Neural crest cell (in vitro differentiated cells): ENCODE measurements at regions not wholly inside any gene's neighbourhood (a gene's known extent, or its start where the extent isn't known, plus 50 kb on each side); places are given as distances from the start of the nearest gene placed in this dataset.

Experiments used
- DNase-seq: peaks from one replicate; pipeline ENCODE4 v3.0.0; 2021; ENCODE audit warnings: low read depth, mixed read lengths, low spot score
- H3K27ac Mint-ChIP-seq: one replicate; pipeline ENCODE4 v1.8.0; 2021; ENCODE audit warnings: mild to moderate bottlenecking, mixed read lengths; ENCODE audit not compliant: unreplicated experiment
- H3K27me3 Mint-ChIP-seq: 2 replicates; pipeline ENCODE4 v1.8.0; 2021; ENCODE audit warnings: low read depth, mild to moderate bottlenecking, mixed read lengths
- H3K36me3 Mint-ChIP-seq: 2 replicates; pipeline ENCODE4 v1.8.0; 2021; ENCODE audit warnings: low read depth, mild to moderate bottlenecking, mixed read lengths
- H3K4me1 Mint-ChIP-seq: 2 replicates; pipeline ENCODE4 v1.8.0; 2021; ENCODE audit warnings: mixed read lengths
- H3K4me3 Mint-ChIP-seq: one replicate; pipeline ENCODE4 v1.8.0; 2021; ENCODE audit warnings: mild to moderate bottlenecking, mixed read lengths
- H3K9me3 Mint-ChIP-seq: 2 replicates; pipeline ENCODE4 v1.8.0; 2021; ENCODE audit warnings: mixed read lengths
- CTCF ChIP-seq: fragments of 200-600 bp; sonication (generic); conservative IDR thresholded peaks from 2 replicates; pipeline ENCODE4 v1.5.0; 2021; ENCODE audit warnings: antibody characterized with exemption, mild to moderate bottlenecking

GRCh38 chr16:81166417-81167300 lies 70.5 kb upstream of the GCSH start:
- no peaks in the 10 kb centered on the region for H3K4me1 Mint-ChIP-seq
- H3K27ac Mint-ChIP-seq, result no peak overlapping the region
- no peak for TF ChIP-seq CTCF
- H3K4me3 Mint-ChIP-seq, result no peak overlapping the region
- no peaks in the 10 kb centered on the region for H3K27me3 Mint-ChIP-seq
- no peaks in the 10 kb centered on the region for H3K36me3 Mint-ChIP-seq
- no peaks in the 10 kb centered on the region for H3K9me3 Mint-ChIP-seq
- no peak for DNase-seq

- H3K9me3 Mint-ChIP-seq, result no peaks in the 10 kb centered on the region
- H3K27ac Mint-ChIP-seq, result no peak overlapping the region
- no peak for TF ChIP-seq CTCF
- no peaks in the 10 kb centered on the region for H3K27me3 Mint-ChIP-seq
- DNase-seq, result no peak
- no peaks in the 10 kb centered on the region for H3K36me3 Mint-ChIP-seq
- no peaks in the 10 kb centered on the region for H3K4me1 Mint-ChIP-seq
- no peak overlapping the region for H3K4me3 Mint-ChIP-seq
These were observed 69.4 kb upstream of the GCSH start for GRCh38 chr16:81165411-81166097.

GRCh38 chr16:81164958-81165357 lies 68.8 kb upstream of the GCSH start:
- no peaks in the 10 kb centered on the region for H3K27me3 Mint-ChIP-seq
- TF ChIP-seq CTCF, result no peak
- no peaks in the 10 kb centered on the region for H3K9me3 Mint-ChIP-seq
- no peak overlapping the region for H3K27ac Mint-ChIP-seq
- DNase-seq, result no peak
- H3K4me3 Mint-ChIP-seq, result no peak overlapping the region
- no peaks in the 10 kb centered on the region for H3K36me3 Mint-ChIP-seq
- H3K4me1 Mint-ChIP-seq, result no peaks in the 10 kb centered on the region

- TF ChIP-seq CTCF, result no peak
- no peak for DNase-seq
- H3K27ac Mint-ChIP-seq, result peak overlapping the region; percentile 84
These were observed 68.3 kb upstream of the GCSH start for GRCh38 chr16:81164481-81164880.

GRCh38 chr16:81163671-81164070 lies 67.5 kb upstream of the GCSH start:
- no peaks in the 10 kb centered on the region for H3K9me3 Mint-ChIP-seq
- peaks cover 7% of the 10 kb centered on the region for H3K4me1 Mint-ChIP-seq
- H3K4me3 Mint-ChIP-seq, result no peak overlapping the region
- H3K36me3 Mint-ChIP-seq, result no peaks in the 10 kb centered on the region
- DNase-seq, result no peak
- H3K27me3 Mint-ChIP-seq, result no peaks in the 10 kb centered on the region
- no peak overlapping the region for H3K27ac Mint-ChIP-seq
- TF ChIP-seq CTCF, result no peak

More at GRCh38 chr16:81164481-81164880, 68.3 kb upstream of the GCSH start:
- no peaks in the 10 kb centered on the region for H3K36me3 Mint-ChIP-seq
- no peaks in the 10 kb centered on the region for H3K4me1 Mint-ChIP-seq
- no peaks in the 10 kb centered on the region for H3K27me3 Mint-ChIP-seq
- no peak overlapping the region for H3K4me3 Mint-ChIP-seq
- H3K9me3 Mint-ChIP-seq, result no peaks in the 10 kb centered on the region
